GM23248 (cell line): ENCODE measurements at regions not wholly inside any gene's neighbourhood (a gene's known extent, or its start where the extent isn't known, plus 50 kb on each side); places are given as distances from the start of the nearest gene placed in this dataset.

Source experiments
- DNase-seq: peaks from one replicate; pipeline ENCODE4 v3.0.0-alpha.2; 2015
- H2AFZ ChIP-seq: fragments of 200-600 bp; sonication (generic); 2 replicates; pipeline ENCODE4 v1.6.1; 2016; ENCODE audit warnings: antibody characterized with exemption
- H3F3A ChIP-seq: fragments of 200-600 bp; sonication (generic); 2 replicates; pipeline ENCODE4 v1.6.1; 2016; ENCODE audit warnings: mild to moderate bottlenecking, antibody characterized with exemption, mixed run types; ENCODE audit not compliant: insufficient read depth
- H3K27ac ChIP-seq: fragments of 200-600 bp; sonication (generic); 2 replicates; pipeline ENCODE4 v1.5.1; 2016; ENCODE audit warnings: mild to moderate bottlenecking
- H3K27me3 ChIP-seq: fragments of 200-600 bp; sonication (generic); replicated peaks from 2 replicates; pipeline ENCODE4 v1.6.1; 2016; ENCODE audit warnings: mild to moderate bottlenecking; ENCODE audit not compliant: insufficient read depth
- H3K36me3 ChIP-seq: fragments of 200-600 bp; sonication (generic); 2 replicates; pipeline ENCODE4 v1.6.1; 2016; ENCODE audit warnings: low read depth, mild to moderate bottlenecking
- H3K4me1 ChIP-seq: fragments of 200-600 bp; sonication (generic); 2 replicates; pipeline ENCODE4 v1.6.1; 2016; ENCODE audit warnings: mild to moderate bottlenecking; ENCODE audit not compliant: insufficient read depth
- H3K4me2 ChIP-seq: fragments of 200-600 bp; sonication (generic); one replicate; pipeline ENCODE4 v1.6.1; 2016; ENCODE audit warnings: mild to moderate bottlenecking; ENCODE audit not compliant: unreplicated experiment
- H3K4me3 ChIP-seq: fragments of 200-600 bp; sonication (generic); 2 replicates; pipeline ENCODE4 v1.5.1; 2016; ENCODE audit warnings: mild to moderate bottlenecking
- H3K79me2 ChIP-seq: fragments of 200-600 bp; sonication (generic); 2 replicates; pipeline ENCODE4 v1.6.1; 2016; ENCODE audit warnings: mild to moderate bottlenecking; ENCODE audit not compliant: insufficient read depth
- H3K9ac ChIP-seq: fragments of 200-600 bp; sonication (generic); 2 replicates; pipeline ENCODE4 v1.6.1; 2016; ENCODE audit warnings: mild to moderate bottlenecking
- H3K9me2 ChIP-seq: fragments of 200-600 bp; sonication (generic); 2 replicates; pipeline ENCODE4 v1.6.1; 2016; ENCODE audit warnings: mixed run types, mild to moderate bottlenecking, moderate library complexity; ENCODE audit not compliant: insufficient read depth
- H3K9me3 ChIP-seq: fragments of 200-600 bp; sonication (generic); one replicate; pipeline ENCODE4 v1.6.1; 2017; ENCODE audit warnings: low read depth
- H4K20me1 ChIP-seq: fragments of 200-600 bp; sonication (generic); 2 replicates; pipeline ENCODE4 v1.6.0; 2016; ENCODE audit not compliant: insufficient read depth
- EZH2 ChIP-seq: fragments of 200-600 bp; sonication (generic); IDR thresholded peaks from 2 replicates; pipeline ENCODE4 v1.6.1; 2018; ENCODE audit warnings: antibody characterized with exemption, mild to moderate bottlenecking; ENCODE audit not compliant: insufficient read depth, poor library complexity, severe bottlenecking
- EZH2phosphoT487 ChIP-seq: fragments of 200-600 bp; sonication (generic); IDR thresholded peaks from 2 replicates; pipeline ENCODE4 v1.6.1; 2018; ENCODE audit warnings: antibody characterized with exemption, moderate library complexity, mild to moderate bottlenecking, low read depth; ENCODE audit not compliant: insufficient read depth
- WGBS, 2 experiments: methylation state at CpG; one replicate each; pipeline ENCODE4 v1.1.6; 2015 to 2017; ENCODE audit warnings: low lambda C conversion rate in 2 of 2, low coverage in 1 of 2; ENCODE audit errors: missing lambda C conversion rate in 2 of 2; 5-methylcytosine and 5-hydroxymethylcytosine counted together
- in situ Hi-C: fragments of 300-500 bp; cut with MboI; formaldehyde crosslinking; loops from 2 replicates; pipeline ENCODE4 v1.15.0; 2020

DNA sequence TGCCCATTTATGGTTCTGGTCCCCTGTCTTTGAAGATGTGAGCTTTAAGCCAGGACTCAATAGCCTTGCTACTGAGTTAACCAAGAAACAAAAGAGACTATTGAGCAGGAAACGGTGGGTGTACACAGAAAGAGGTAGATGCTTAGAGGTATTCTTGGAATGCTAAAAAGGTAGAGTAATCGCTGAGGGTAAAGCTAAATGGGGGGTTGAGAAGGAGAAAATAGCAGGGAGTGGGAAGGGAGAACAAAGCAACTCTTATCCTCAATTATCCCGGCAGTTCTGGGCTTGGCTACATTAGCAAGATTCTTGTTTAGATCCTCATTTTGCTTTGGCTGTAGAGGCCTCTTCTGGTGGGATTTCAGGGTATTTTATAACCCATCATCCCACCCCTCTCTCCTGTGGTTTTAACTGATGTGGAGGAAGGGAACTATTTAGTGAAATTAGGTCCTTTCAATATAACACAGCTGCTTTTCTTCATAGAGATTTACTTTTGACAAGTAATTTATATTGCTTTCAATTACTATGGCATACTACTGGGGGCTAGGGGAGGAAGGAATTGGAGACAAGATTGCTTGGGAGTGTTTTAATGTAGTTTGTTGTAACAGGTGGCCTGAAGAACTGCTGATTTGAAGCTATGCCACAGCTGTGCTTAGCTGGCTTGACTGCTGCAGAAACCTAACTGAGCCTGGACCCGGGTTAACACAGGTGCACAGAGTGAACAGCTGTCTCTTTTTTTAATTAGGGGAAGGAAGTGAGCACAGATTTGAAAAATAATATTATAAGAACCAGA lies 234.3 kb upstream of the CCDC54 start:
- 20 to 32% methylated on average over 4 of the region's 4 CpGs for WGBS, 2 experiments
- Histone ChIP-seq H3K36me3 (no peaks in the 10 kb centered on the region), H3K9me2 (no peaks in the 10 kb centered on the region), H3K27me3 (no peaks in the 10 kb centered on the region), H3K79me2 (no peaks in the 10 kb centered on the region), H3F3A (no peaks in the 10 kb centered on the region), H3K27ac (no peak overlapping the region), H3K4me3 (no peak overlapping the region), H3K4me2 (no peak overlapping the region), H2AFZ (no peak overlapping the region), H3K9ac (no peak overlapping the region), H4K20me1 (no peaks in the 10 kb centered on the region), H3K9me3 (no peaks in the 10 kb centered on the region), H3K4me1 (no peaks in the 10 kb centered on the region)
- in situ Hi-C loops = no loop called here
- TF ChIP-seq EZH2phosphoT487 (no peak), EZH2 (no peak)
- DNase-seq = no peak

DNA sequence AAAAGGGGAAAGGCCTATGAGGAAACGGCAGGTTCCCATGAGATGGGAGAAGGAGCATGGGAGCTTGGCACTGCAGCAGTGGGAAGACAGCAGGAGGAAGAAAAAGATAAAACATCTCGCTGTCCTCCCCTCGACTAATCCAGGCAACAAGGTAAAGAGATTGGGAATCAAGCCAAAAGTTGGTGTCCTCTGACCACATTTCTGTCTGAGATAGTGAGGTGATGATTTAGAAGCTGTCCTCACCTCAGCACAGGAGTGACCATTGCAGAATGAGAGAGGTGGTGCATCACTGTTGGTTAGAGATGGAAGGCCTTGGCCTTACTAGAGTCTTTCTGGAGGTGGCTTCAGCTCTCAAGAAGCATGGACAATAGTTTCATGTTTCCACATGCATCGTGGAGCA lies 226.6 kb upstream of the CCDC54 start:
- no peaks in the 10 kb centered on the region for H3K27me3 ChIP-seq
- no peaks in the 10 kb centered on the region for H3F3A ChIP-seq
- in situ Hi-C loops = no loop called here
- 61 to 73% methylated on average over 4 of the region's 4 CpGs for WGBS, 2 experiments
- DNase-seq = no peak
- H3K36me3 ChIP-seq = no peaks in the 10 kb centered on the region
- H3K4me2 ChIP-seq = no peak overlapping the region
- H3K27ac ChIP-seq = no peak overlapping the region
- no peaks in the 10 kb centered on the region for H3K4me1 ChIP-seq
- no peak overlapping the region for H3K4me3 ChIP-seq
- no peak overlapping the region for H3K9ac ChIP-seq
- no peaks in the 10 kb centered on the region for H3K9me2 ChIP-seq
- H3K9me3 ChIP-seq = no peaks in the 10 kb centered on the region
- TF ChIP-seq EZH2 (no peak), EZH2phosphoT487 (no peak)
- no peak overlapping the region for H2AFZ ChIP-seq
- H4K20me1 ChIP-seq = no peaks in the 10 kb centered on the region
- no peaks in the 10 kb centered on the region for H3K79me2 ChIP-seq

DNA sequence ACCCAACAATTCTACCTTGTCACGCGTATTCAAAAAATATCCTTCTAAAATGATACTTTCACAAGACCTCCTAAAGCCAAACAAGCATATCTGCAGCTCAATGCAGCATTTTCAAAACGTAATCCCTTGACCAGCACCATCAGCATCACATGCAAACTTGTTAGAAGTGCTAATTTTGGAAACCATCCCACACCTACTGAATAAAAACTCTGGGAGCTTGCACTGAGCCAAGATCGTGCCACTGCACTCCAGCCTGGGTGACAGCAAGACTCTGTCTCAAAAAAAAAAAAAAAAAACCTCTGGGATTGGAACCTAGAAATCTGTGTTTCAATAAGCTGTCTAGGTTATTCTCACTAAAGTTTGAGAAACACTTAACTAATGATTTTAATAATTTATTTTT lies 223.3 kb upstream of the CCDC54 start:
- H3K27me3 ChIP-seq = no peaks in the 10 kb centered on the region
- no peaks in the 10 kb centered on the region for H4K20me1 ChIP-seq
- H3K9me3 ChIP-seq = no peaks in the 10 kb centered on the region
- H3K9ac ChIP-seq = no peak overlapping the region
- H3K79me2 ChIP-seq = no peaks in the 10 kb centered on the region
- TF ChIP-seq EZH2phosphoT487 (no peak), EZH2 (no peak)
- H3F3A ChIP-seq = no peaks in the 10 kb centered on the region
- H3K4me2 ChIP-seq = no peak overlapping the region
- no peak for DNase-seq
- WGBS, 2 experiments = 47 to 50% methylated on average over 4 of the region's 4 CpGs
- no peaks in the 10 kb centered on the region for H3K4me1 ChIP-seq
- no peaks in the 10 kb centered on the region for H3K9me2 ChIP-seq
- H2AFZ ChIP-seq = no peak overlapping the region
- H3K27ac ChIP-seq = no peak overlapping the region
- no peaks in the 10 kb centered on the region for H3K36me3 ChIP-seq
- in situ Hi-C loops = no loop called here
- no peak overlapping the region for H3K4me3 ChIP-seq

DNA sequence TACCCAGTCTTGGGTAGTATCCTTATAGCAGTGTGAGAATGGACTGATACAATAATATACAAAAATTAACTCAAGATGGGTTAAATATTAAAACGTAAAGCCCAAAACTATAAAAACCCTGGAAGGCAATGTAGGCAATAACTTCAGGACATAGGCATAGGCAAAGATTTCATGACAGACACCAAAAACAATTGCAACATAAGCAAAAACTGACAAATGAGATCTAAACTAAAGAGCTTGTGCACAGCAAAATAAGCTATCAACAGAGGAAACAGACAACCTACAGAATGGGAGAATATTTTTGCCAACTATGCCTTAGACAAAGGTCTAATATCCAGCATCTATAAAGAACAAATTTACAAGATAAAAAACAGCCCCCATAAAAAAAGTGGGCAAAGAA lies 204.8 kb upstream of the CCDC54 start:
- in situ Hi-C loops = no loop called here
- no peak overlapping the region for H3K9ac ChIP-seq
- WGBS, 2 experiments = 64 to 68% methylated on average over 1 of the region's 1 CpG
- TF ChIP-seq EZH2 (no peak), EZH2phosphoT487 (no peak)
- H3K4me1 ChIP-seq = no peaks in the 10 kb centered on the region
- H3F3A ChIP-seq = no peaks in the 10 kb centered on the region
- no peaks in the 10 kb centered on the region for H3K9me3 ChIP-seq
- H4K20me1 ChIP-seq = no peaks in the 10 kb centered on the region
- H3K9me2 ChIP-seq = no peaks in the 10 kb centered on the region
- no peaks in the 10 kb centered on the region for H3K36me3 ChIP-seq
- H3K4me2 ChIP-seq = no peak overlapping the region
- no peak for DNase-seq
- H3K27me3 ChIP-seq = no peaks in the 10 kb centered on the region; the same call in 1 of the 2 replicates
- no peak overlapping the region for H3K27ac ChIP-seq
- H3K4me3 ChIP-seq = no peak overlapping the region
- no peak overlapping the region for H2AFZ ChIP-seq
- H3K79me2 ChIP-seq = no peaks in the 10 kb centered on the region
